ENCODE measurements at regions not wholly inside any gene's neighbourhood (a gene's known extent, or its start where the extent isn't known, plus 50 kb on each side); places are given as distances from the start of the nearest gene placed in this dataset.

GRCh38 chr12:25827747-25828146 is 130.7 kb upstream of the RASSF8 start:
- DNase-seq (ENCODE audit: low spot score) = no peak

GRCh38 chr12:25828188-25828587 is 130.3 kb upstream of the RASSF8 start:
- no peak for DNase-seq (ENCODE audit: low spot score)

GRCh38 chr12:25829192-25829591 is 129.3 kb upstream of the RASSF8 start:
- DNase-seq (ENCODE audit: low spot score) = no peak

GRCh38 chr12:25830456-25830855 is 128.0 kb upstream of the RASSF8 start:
- DNase-seq (ENCODE audit: low spot score) = no peak

GRCh38 chr12:25833657-25834056 is 124.8 kb upstream of the RASSF8 start:
- no peak for DNase-seq (ENCODE audit: low spot score)

- DNase-seq (ENCODE audit: low spot score) = no peak
Measured at GRCh38 chr12:25835385-25835784, 123.1 kb upstream of the RASSF8 start.

GRCh38 chr12:25838007-25838406 is 120.5 kb upstream of the RASSF8 start:
- DNase-seq (ENCODE audit: low spot score) = no peak

- DNase-seq (ENCODE audit: low spot score) = no peak
Measured at GRCh38 chr12:25839470-25839869, 119.0 kb upstream of the RASSF8 start.

GRCh38 chr12:25840678-25841465 is 117.6 kb upstream of the RASSF8 start:
- no peak for DNase-seq (ENCODE audit: low spot score)

- DNase-seq (ENCODE audit: low spot score) = no peak
Measured at GRCh38 chr12:25842254-25842653, 116.2 kb upstream of the RASSF8 start.

GRCh38 chr12:25843976-25844375 is 114.5 kb upstream of the RASSF8 start:
- no peak for DNase-seq (ENCODE audit: low spot score)

- DNase-seq (ENCODE audit: low spot score) = no peak
Measured at GRCh38 chr12:25845415-25845814, 113.1 kb upstream of the RASSF8 start.

- DNase-seq (ENCODE audit: low spot score) = no peak
Measured at GRCh38 chr12:25852792-25853191, 105.7 kb upstream of the RASSF8 start.

- no peak for DNase-seq (ENCODE audit: low spot score)
Measured at GRCh38 chr12:25853316-25854095, 105.0 kb upstream of the RASSF8 start.

- no peak for DNase-seq (ENCODE audit: low spot score)
Measured at GRCh38 chr12:25854991-25855390, 103.5 kb upstream of the RASSF8 start.

- DNase-seq (ENCODE audit: low spot score) = no peak
Measured at GRCh38 chr12:25855716-25856115, 102.8 kb upstream of the RASSF8 start.

- no peak for DNase-seq (ENCODE audit: low spot score)
Measured at GRCh38 chr12:25859976-25860375, 98.5 kb upstream of the RASSF8 start.

- DNase-seq (ENCODE audit: low spot score) = no peak
Measured at GRCh38 chr12:25861226-25861625, 97.3 kb upstream of the RASSF8 start.

GRCh38 chr12:25864306-25865276 is 93.9 kb upstream of the RASSF8 start:
- DNase-seq (ENCODE audit: low spot score) = no peak

- no peak for DNase-seq (ENCODE audit: low spot score)
Measured at GRCh38 chr12:25866586-25867378, 91.7 kb upstream of the RASSF8 start.

GRCh38 chr12:25868193-25868592 is 90.3 kb upstream of the RASSF8 start:
- no peak for DNase-seq (ENCODE audit: low spot score)

All from globus pallidus (tissue), 1 donor.